AG04449 (cell line): ENCODE measurements at regions not wholly inside any gene's neighbourhood (a gene's known extent, or its start where the extent isn't known, plus 50 kb on each side); places are given as distances from the start of the nearest gene placed in this dataset.
"Not testable (repeated sequence)": the region's sequence is repeated elsewhere in the genome, so short reads cannot be mapped to it uniquely, and the experiment has no call there.

ENCODE experiments used
- CTCF ChIA-PET: fragments of 350-600 bp; formaldehyde crosslinking; extraction: SDS; loops from one replicate; lab custom pipeline; 2021; ENCODE audit warnings: antibody characterized with exemption; lab: Yijun Ruan, JAX
- POLR2A ChIA-PET: fragments of 400-600, 350-600 bp; formaldehyde crosslinking; extraction: SDS; loops from one replicate; lab custom pipeline; 2020; ENCODE audit warnings: antibody characterized with exemption, inconsistent platforms; lab: Yijun Ruan, JAX
- DNase-seq: peaks from one replicate; pipeline ENCODE4 v3.0.0-alpha.2; 2010; ENCODE audit warnings: low read depth, low spot score
- H3K4me3 ChIP-seq: 2 replicates; pipeline ENCODE4 v1.5.1; 2011; ENCODE audit warnings: low read depth, mild to moderate bottlenecking, control low read depth, low read length
- TF ChIP-seq, protein P1 (sequence below): IDR thresholded peaks from one replicate; pipeline ENCODE4 v1.5.1; 2011; ENCODE audit warnings: mild to moderate bottlenecking, moderate library complexity, low read length, control low read depth, inconsistent platforms; ENCODE audit not compliant: insufficient read depth; ENCODE audit errors: missing control alignments

DNA sequence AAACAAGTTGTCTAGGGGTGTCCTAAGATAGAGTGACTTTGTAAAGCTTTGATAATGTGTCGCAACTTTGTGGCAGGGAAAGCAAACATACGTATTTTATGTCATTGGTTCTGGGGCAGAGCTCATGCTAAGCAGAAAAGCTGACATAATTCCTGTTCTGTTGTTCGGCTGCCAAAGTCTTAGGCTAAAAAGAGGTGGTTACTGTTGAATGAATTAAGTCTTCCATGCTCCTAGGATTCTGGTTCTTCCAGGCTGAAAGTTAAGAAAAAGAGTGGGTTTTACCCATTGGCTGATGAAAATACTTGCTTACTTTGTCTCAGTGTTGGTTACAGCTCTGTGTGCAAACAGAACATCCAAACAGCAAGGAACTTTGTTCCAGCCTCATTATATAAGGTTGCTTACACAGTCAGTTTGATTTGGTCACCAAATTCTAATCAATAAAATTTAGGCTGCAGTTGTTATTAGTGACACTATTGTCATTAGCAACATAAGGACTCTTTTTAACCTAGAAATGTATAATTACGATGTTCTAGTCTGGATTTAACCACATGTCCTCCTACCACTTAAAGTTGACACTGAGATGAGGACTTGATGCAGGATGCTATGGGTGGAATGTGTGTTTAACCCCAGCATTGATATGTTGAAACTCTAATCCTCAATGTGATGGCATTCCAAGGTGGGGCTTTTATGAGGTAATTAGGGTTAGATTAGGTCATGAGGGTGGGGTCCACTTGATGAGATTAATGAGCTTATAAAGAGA is 114.0 kb upstream of the GOT2 start:
- CTCF ChIA-PET = no interaction called here
- H3K4me3 ChIP-seq = no peak overlapping the region
- TF ChIP-seq, protein P1, sequence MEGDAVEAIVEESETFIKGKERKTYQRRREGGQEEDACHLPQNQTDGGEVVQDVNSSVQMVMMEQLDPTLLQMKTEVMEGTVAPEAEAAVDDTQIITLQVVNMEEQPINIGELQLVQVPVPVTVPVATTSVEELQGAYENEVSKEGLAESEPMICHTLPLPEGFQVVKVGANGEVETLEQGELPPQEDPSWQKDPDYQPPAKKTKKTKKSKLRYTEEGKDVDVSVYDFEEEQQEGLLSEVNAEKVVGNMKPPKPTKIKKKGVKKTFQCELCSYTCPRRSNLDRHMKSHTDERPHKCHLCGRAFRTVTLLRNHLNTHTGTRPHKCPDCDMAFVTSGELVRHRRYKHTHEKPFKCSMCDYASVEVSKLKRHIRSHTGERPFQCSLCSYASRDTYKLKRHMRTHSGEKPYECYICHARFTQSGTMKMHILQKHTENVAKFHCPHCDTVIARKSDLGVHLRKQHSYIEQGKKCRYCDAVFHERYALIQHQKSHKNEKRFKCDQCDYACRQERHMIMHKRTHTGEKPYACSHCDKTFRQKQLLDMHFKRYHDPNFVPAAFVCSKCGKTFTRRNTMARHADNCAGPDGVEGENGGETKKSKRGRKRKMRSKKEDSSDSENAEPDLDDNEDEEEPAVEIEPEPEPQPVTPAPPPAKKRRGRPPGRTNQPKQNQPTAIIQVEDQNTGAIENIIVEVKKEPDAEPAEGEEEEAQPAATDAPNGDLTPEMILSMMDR = no peak
- POLR2A ChIA-PET = no interaction called here
- no peak for DNase-seq

DNA sequence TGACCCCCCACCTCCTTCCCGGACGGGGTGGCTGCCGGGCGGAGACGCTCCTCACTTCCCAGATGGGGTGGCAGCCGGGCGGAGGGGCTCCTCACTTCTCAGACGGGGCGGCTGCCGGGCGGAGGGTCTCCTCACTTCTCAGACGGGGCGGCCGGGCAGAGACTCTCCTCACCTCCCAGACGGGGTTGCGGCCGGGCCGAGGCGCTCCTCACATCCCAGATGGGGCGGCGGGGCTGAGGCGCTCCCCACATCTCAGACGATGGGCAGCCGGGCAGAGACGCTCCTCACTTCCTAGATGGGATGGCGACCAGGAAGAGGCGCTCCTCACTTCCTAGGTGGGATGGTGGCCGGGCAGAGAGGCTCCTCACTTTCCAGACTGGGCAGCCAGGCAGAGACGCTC is 112.1 kb upstream of the GOT2 start:
- POLR2A ChIA-PET, H3K4me3 ChIP-seq, CTCF ChIA-PET, DNase-seq: not testable (repeated sequence)

DNA sequence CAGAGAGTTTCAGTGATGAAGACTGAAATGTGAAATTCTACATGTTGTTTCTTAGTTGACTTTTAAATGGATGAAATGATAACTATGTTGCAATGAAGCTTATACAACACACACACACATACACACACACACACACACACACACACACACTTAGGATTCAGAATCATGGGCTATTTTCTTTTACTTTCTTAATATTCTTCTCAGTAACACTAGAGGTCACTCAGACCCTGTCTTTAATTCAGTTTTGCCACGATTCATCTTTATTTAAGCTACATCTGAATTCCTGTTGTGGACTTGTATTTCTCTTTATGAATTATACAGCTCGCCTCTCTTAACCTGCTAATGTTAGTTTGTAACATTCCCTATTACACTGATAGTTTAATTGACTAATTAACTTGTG is 109.6 kb upstream of the GOT2 start:
- no peak overlapping the region for H3K4me3 ChIP-seq
- ChIA-PET CTCF (interaction anchor here (1.2 to 2.2 kb wide), 2 partner anchors 11 to 29 kb away, joined by 4 to 7 read pairs; no protein-coding TSS in a partner anchor), POLR2A (no interaction called here)
- TF ChIP-seq, protein P1 = no peak
- DNase-seq = peak; percentile 4

DNA sequence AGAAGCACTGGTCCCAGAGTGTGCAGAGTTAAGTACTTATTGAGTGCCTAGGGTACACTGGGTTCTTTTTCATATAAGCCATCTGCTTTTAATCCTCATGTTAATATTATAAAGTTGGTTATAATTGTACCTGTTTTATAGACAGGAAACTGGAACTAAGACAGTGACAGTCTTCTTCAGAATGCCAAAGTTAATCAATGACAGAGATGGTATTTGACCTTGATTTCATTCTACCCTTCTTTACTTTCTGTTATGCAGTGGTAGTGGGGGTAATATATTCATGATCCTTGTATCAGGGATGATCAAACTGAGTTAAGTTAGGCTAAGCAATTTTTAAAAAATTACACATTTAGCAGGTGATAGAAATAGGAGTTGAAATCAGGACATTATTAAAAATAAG is 108.6 kb upstream of the GOT2 start:
- POLR2A ChIA-PET = no interaction called here
- TF ChIP-seq, protein P1 = no peak
- no peak overlapping the region for H3K4me3 ChIP-seq
- DNase-seq = no peak
- CTCF ChIA-PET = interaction anchor here (2.2 kb wide), 1 partner anchor 10 kb away, joined by 7 read pairs; no protein-coding TSS in a partner anchor

DNA sequence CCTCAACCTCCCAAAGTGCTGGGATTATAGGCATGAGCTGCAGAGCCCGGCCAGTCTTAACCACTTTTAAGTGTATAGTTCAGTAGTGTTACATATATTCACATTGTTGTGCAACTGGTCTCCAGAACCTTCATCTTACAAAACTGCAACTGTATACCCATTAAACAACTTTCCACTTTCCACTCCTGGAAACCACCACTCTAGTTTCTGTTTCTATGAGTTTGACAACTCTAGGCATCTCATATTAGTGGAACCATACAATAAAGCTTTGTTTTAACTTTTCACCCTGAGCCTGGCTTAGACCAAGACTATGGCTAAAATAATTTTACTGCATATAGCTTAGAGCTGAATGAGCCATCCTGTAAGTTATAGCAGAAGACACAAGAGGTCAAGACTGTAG is 108.0 kb upstream of the GOT2 start:
- TF ChIP-seq, protein P1 = no peak
- DNase-seq = no peak
- no peak overlapping the region for H3K4me3 ChIP-seq
- ChIA-PET CTCF (no interaction called here), POLR2A (no interaction called here)

DNA sequence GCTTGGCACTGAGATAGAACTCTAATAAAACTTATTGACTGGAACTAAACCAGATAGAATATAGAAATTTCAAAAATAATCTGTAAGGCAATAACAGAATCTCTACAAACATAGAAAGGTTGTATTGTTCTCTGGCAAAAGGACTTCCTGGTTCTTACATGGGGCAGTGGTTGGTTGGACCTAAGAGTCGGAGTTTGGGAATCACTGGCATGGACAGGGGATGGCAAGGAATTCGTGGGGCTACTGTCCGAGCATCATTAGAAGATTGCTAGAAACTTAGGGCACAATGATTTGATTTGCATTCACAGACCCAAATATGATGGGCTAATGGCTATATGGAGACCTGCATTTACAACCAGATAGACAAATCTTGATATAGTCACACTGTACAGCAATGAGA is 103.8 kb upstream of the GOT2 start:
- POLR2A ChIA-PET = no interaction called here
- H3K4me3 ChIP-seq = no peak overlapping the region
- CTCF ChIA-PET = no interaction called here
- no peak for DNase-seq
- TF ChIP-seq, protein P1 = no peak

DNA sequence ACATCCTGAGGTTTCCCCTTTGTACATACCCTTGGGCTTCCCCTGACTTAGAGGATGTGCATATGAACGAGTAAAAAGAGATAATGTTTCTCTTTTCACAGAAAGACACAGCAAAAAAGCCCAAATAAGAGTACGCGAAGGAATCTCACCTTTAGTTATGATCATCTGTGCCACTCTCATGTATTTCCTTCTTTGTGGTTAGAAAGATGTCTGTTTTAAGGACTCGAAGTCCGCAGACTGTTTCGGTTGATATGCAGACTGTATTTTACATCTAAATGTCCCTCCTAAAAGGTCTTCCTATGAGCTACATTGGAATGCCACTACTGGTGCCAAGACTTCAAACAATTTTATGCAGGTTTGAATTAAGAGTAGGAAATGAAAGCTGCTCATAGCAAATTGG is 102.3 kb upstream of the GOT2 start:
- TF ChIP-seq, protein P1 = no peak
- ChIA-PET CTCF (no interaction called here), POLR2A (no interaction called here)
- no peak overlapping the region for H3K4me3 ChIP-seq
- no peak for DNase-seq
